ENCODE measurements at regions not wholly inside any gene's neighbourhood (a gene's known extent, or its start where the extent isn't known, plus 50 kb on each side); places are given as distances from the start of the nearest gene placed in this dataset.

- TF ChIP-seq ZNF740 (CRISPR knock-in tag; IDR thresholded peaks at IDR 0.05): peak; percentile 78
- TF ChIP-seq ZNF740 (tag; IDR thresholded peaks at IDR 0.05): peak in 1 of 2 experiments; percentile 84; a peak in 2 of 4 replicates
- TF ChIP-seq ZNF592 (IDR thresholded peaks at IDR 0.05): peak; percentile 97
- TF ChIP-seq UBTF (IDR thresholded peaks at IDR 0.05; ENCODE audit: borderline replicate concordance in 1 of 2, low read depth in 2 of 2, low read length in 2 of 2): 0 out of 4 replicates have a peak, but pooled peaks of 1 of the 2 experiments have one; percentile 28
- no peak for TF ChIP-seq JUNB (CRISPR knock-in tag; conservative IDR thresholded peaks at IDR 0.05)
- TF ChIP-seq ZC3H4 (CRISPR knock-in tag; IDR thresholded peaks at IDR 0.05; ENCODE audit: borderline replicate concordance): no peak
- peak; percentile 80; the same call in 1 of the 2 replicates for TF ChIP-seq CREB3 (tag; conservative IDR thresholded peaks at IDR 0.05; ENCODE audit: low read depth)
- peak in 1 of 2 experiments; percentile 84; a peak in 1 of 4 replicates for TF ChIP-seq KDM4B (IDR thresholded peaks at IDR 0.05; ENCODE audit: borderline replicate concordance in 2 of 2, low read depth in 1 of 2)
- peak; percentile 89 to 96 for TF ChIP-seq FOXK2 (conservative IDR thresholded peaks at IDR 0.05 in 1 of 2, IDR thresholded peaks at IDR 0.05 in 1 of 2; ENCODE audit: low read depth in 2 of 2)
- peak; percentile 60 for TF ChIP-seq PCBP1 (IDR thresholded peaks at IDR 0.05; ENCODE audit: low read depth, low read length, poor library complexity, severe bottlenecking)
- TF ChIP-seq RB1 (IDR thresholded peaks at IDR 0.05; ENCODE audit: low read depth): peak; percentile 52; the same call in 1 of the 2 replicates
- TF ChIP-seq ZNF76 (CRISPR knock-in tag; IDR thresholded peaks at IDR 0.05; ENCODE audit: borderline replicate concordance): no peak
- TF ChIP-seq ZBTB12 (CRISPR knock-in tag; IDR thresholded peaks at IDR 0.05): peak; percentile 49
- TF ChIP-seq TAF9B (IDR thresholded peaks at IDR 0.05; ENCODE audit: partially characterized antibody): peak; percentile 100
- no peak for TF ChIP-seq ZNF77 (CRISPR knock-in tag; IDR thresholded peaks at IDR 0.05)
- peak; percentile 96 to 98 for TF ChIP-seq KDM1A (IDR thresholded peaks at IDR 0.05)
Measured at GRCh38 chr1:182299728-182300616, 91.6 kb downstream of the GLUL start (continued).

Measured in K562 (cell line).